Fibroblast of lung (primary cell): ENCODE measurements at regions not wholly inside any gene's neighbourhood (a gene's known extent, or its start where the extent isn't known, plus 50 kb on each side); places are given as distances from the start of the nearest gene placed in this dataset.

Source experiments
- DNase-seq, 2 donors: peaks; one replicate each; pipeline versions ENCODE4 v3.0.0 to v3.0.0-alpha.2; 2010; ENCODE audit warnings: low read depth in 2 of 2
- H2AFZ ChIP-seq: 2 replicates; pipeline ENCODE4 v1.5.1; 2012; ENCODE audit warnings: low read length, control low read depth, inconsistent platforms
- H3K27ac ChIP-seq: 2 replicates; pipeline ENCODE4 v1.5.1; 2011; ENCODE audit warnings: low read length, control low read depth; ENCODE audit not compliant: insufficient read depth
- H3K27me3 ChIP-seq: 2 replicates; pipeline ENCODE4 v1.5.1; 2011; ENCODE audit warnings: mild to moderate bottlenecking, low read length; ENCODE audit not compliant: control insufficient read depth, insufficient read depth
- H3K36me3 ChIP-seq: 2 replicates; pipeline ENCODE4 v1.5.1; 2011; ENCODE audit warnings: low read length; ENCODE audit not compliant: control insufficient read depth, insufficient read depth
- H3K4me1 ChIP-seq: 2 replicates; pipeline ENCODE4 v1.5.1; 2011; ENCODE audit warnings: low read length; ENCODE audit not compliant: control insufficient read depth, insufficient read depth; ENCODE audit errors: extremely low read depth
- H3K4me2 ChIP-seq: 2 replicates; pipeline ENCODE4 v1.5.1; 2011; ENCODE audit warnings: low read length, control low read depth; ENCODE audit not compliant: insufficient read depth; ENCODE audit errors: extremely low read depth
- H3K4me3 ChIP-seq, 4 experiments: fragments of 200-600 bp in 1 of 4; sonication (generic) in 1 of 4; replicated peaks in 1 of 4; 2 replicates each; pipeline ENCODE4 v1.5.1; 2011 to 2016; ENCODE audit warnings: low read length in 4 of 4, low read depth in 3 of 4, mild to moderate bottlenecking in 3 of 4, control low read depth in 2 of 4, inconsistent platforms in 1 of 4, mixed read lengths in 1 of 4; ENCODE audit not compliant: insufficient read depth in 1 of 4; ENCODE audit errors: control extremely low read depth in 1 of 4
- H3K79me2 ChIP-seq: 2 replicates; pipeline ENCODE4 v1.5.1; 2012; ENCODE audit warnings: mild to moderate bottlenecking, low read length, inconsistent platforms; ENCODE audit not compliant: control insufficient read depth, insufficient read depth
- H3K9ac ChIP-seq: 2 replicates; pipeline ENCODE4 v1.5.1; 2011; ENCODE audit warnings: mild to moderate bottlenecking, low read length, control low read depth; ENCODE audit not compliant: insufficient read depth
- H3K9me3 ChIP-seq: 2 replicates; pipeline ENCODE4 v1.5.1; 2012; ENCODE audit warnings: low read depth, low read length; ENCODE audit not compliant: control insufficient read depth, insufficient read depth
- H4K20me1 ChIP-seq: 2 replicates; pipeline ENCODE4 v1.5.1; 2011; ENCODE audit warnings: low read length; ENCODE audit not compliant: control insufficient read depth, insufficient read depth; ENCODE audit errors: extremely low read depth
- EZH2 ChIP-seq: IDR thresholded peaks from 2 replicates; pipeline ENCODE4 v1.5.1; 2012; ENCODE audit warnings: low read length, control low read depth, mild to moderate bottlenecking; ENCODE audit errors: missing control alignments
- TF ChIP-seq, protein P1 (sequence below), 2 donors: IDR thresholded peaks in 1 of 2; conservative IDR thresholded peaks in 1 of 2; 1 replicate in 1 of 2; 2 replicates in 1 of 2; pipeline ENCODE4 v1.5.1; 2011 to 2012; ENCODE audit warnings: low read length in 2 of 2, control low read depth in 1 of 2, inconsistent platforms in 1 of 2, low read depth in 1 of 2, mild to moderate bottlenecking in 1 of 2

DNA sequence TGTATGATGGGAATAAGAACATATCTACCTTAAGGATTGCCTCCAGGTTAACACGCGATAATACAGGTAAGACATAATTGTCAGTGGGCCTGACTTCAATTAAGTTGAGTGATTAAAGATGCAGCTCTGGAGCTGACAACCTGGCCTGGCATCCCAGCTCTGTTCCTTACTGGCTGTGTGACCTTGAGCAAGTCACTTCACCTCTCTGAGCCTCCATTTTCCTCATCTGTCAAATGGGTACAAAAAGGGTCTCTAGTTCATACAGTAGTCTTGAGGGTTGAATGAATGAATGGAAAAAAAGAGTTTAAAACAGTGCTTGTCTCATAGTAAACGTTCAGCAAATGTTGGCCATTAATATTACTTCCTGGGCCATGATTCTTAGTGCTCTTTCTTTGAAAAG, 213.9 kb downstream of the PHETA1 start:
- no peak overlapping the region for H2AFZ ChIP-seq
- no peak overlapping the region for H3K27ac ChIP-seq
- H3K36me3 ChIP-seq: no peaks in the 10 kb centered on the region
- H3K9me3 ChIP-seq: no peaks in the 10 kb centered on the region
- H3K27me3 ChIP-seq: no peaks in the 10 kb centered on the region
- no peak overlapping the region for H3K4me3 ChIP-seq
- H4K20me1 ChIP-seq: no peaks in the 10 kb centered on the region
- DNase-seq: no peak
- H3K79me2 ChIP-seq: no peaks in the 10 kb centered on the region
- no peaks in the 10 kb centered on the region for H3K4me1 ChIP-seq
- H3K9ac ChIP-seq: no peak overlapping the region
- no peak overlapping the region for H3K4me2 ChIP-seq
- no peak for TF ChIP-seq EZH2
- TF ChIP-seq, protein P1, sequence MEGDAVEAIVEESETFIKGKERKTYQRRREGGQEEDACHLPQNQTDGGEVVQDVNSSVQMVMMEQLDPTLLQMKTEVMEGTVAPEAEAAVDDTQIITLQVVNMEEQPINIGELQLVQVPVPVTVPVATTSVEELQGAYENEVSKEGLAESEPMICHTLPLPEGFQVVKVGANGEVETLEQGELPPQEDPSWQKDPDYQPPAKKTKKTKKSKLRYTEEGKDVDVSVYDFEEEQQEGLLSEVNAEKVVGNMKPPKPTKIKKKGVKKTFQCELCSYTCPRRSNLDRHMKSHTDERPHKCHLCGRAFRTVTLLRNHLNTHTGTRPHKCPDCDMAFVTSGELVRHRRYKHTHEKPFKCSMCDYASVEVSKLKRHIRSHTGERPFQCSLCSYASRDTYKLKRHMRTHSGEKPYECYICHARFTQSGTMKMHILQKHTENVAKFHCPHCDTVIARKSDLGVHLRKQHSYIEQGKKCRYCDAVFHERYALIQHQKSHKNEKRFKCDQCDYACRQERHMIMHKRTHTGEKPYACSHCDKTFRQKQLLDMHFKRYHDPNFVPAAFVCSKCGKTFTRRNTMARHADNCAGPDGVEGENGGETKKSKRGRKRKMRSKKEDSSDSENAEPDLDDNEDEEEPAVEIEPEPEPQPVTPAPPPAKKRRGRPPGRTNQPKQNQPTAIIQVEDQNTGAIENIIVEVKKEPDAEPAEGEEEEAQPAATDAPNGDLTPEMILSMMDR (conservative IDR thresholded peaks at IDR 0.05 in 1 of 2, IDR thresholded peaks at IDR 0.05 in 1 of 2; ENCODE audit: low read depth in 1 of 2, low read length in 2 of 2): no peak

GRCh38 chr12:111154147-111154834, 214.6 kb downstream of the PHETA1 start:
- Histone ChIP-seq H3K27me3 (no peaks in the 10 kb centered on the region), H3K4me2 (no peak overlapping the region), H3K9me3 (no peaks in the 10 kb centered on the region), H3K9ac (no peak overlapping the region), H3K79me2 (no peaks in the 10 kb centered on the region), H3K36me3 (no peaks in the 10 kb centered on the region), H3K4me1 (no peaks in the 10 kb centered on the region), H2AFZ (no peak overlapping the region), H3K27ac (no peak overlapping the region), H4K20me1 (no peaks in the 10 kb centered on the region), H3K4me3 (no peak overlapping the region)
- TF ChIP-seq EZH2: no peak
- TF ChIP-seq, protein P1 (conservative IDR thresholded peaks at IDR 0.05 in 1 of 2, IDR thresholded peaks at IDR 0.05 in 1 of 2; ENCODE audit: low read depth in 1 of 2, low read length in 2 of 2): no peak
- no peak for DNase-seq

DNA sequence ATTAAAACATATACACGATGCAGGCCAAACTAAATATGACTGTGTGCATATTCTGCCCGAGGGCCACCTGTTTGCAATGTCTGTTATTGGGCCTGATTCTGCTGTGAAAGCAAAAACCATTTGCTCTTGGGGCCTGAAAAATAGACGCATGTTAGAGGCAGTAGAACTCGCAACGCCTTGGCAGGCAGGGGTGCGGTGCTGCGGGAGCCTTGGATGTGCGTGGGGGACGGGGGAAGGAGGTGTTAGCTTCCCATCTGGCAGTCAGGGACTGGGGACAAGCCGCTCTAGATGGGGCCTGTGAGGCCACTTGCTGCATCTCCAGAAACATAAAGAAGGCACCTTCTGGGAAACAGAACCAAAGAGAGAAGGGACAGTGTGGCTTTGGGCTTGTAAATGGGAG, 216.3 kb downstream of the PHETA1 start:
- Histone ChIP-seq H3K9me3 (no peaks in the 10 kb centered on the region), H3K4me1 (no peaks in the 10 kb centered on the region), H4K20me1 (no peaks in the 10 kb centered on the region), H3K4me3 (no peak overlapping the region), H3K36me3 (no peaks in the 10 kb centered on the region), H3K27ac (no peak overlapping the region), H3K4me2 (no peak overlapping the region), H3K79me2 (no peaks in the 10 kb centered on the region), H3K9ac (no peak overlapping the region), H2AFZ (no peak overlapping the region), H3K27me3 (no peaks in the 10 kb centered on the region)
- TF ChIP-seq, protein P1 (conservative IDR thresholded peaks at IDR 0.05 in 1 of 2, IDR thresholded peaks at IDR 0.05 in 1 of 2; ENCODE audit: low read depth in 1 of 2, low read length in 2 of 2): no peak
- no peak for TF ChIP-seq EZH2
- no peak for DNase-seq
